ENCODE measurements at regions not wholly inside any gene's neighbourhood (a gene's known extent, or its start where the extent isn't known, plus 50 kb on each side); places are given as distances from the start of the nearest gene placed in this dataset.
"Not testable (repeated sequence)": the region's sequence is repeated elsewhere in the genome, so short reads cannot be mapped to it uniquely, and the experiment has no call there.

DNA sequence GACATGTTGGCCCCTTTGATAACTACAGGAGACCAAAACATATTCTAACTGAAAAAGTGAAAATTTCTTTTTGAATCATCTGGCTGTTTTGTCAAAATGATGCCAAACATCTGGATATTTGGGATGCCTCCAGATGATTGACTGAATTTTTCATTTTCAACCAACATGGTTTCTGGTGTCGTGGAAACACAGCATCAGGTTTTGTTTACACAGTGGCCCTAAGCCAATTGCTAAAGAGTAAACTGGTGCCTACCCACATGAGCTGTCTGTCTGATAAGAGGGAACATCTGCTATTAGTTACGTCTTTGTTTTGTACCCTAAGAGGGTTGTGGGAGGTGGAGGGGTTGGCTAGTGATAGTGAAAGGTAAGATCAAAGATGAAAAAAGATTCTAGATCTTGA, 204.8 kb downstream of the KCNK2 start:
- no peak for DNase-seq (ENCODE audit: low spot score)

DNA sequence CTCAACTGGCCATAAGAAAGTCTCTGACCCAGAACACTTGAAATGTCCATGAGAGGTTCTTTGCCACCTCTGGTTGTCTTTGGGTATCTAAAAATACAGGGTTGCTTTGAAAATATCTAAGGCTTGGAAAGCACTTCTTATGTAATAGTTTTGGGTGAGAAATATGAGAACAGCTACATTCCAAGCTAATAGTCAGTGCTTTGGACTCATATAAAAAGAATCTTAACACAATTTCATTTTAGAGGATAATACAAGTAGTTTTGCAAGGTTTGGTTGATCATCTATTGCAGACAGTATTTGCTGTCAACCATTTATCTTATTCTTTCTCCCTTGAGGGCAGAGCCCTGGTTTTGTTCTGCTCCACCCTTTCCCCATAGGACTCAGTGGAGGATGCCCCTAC, 207.5 kb downstream of the KCNK2 start:
- no peak for DNase-seq (ENCODE audit: low spot score)

DNA sequence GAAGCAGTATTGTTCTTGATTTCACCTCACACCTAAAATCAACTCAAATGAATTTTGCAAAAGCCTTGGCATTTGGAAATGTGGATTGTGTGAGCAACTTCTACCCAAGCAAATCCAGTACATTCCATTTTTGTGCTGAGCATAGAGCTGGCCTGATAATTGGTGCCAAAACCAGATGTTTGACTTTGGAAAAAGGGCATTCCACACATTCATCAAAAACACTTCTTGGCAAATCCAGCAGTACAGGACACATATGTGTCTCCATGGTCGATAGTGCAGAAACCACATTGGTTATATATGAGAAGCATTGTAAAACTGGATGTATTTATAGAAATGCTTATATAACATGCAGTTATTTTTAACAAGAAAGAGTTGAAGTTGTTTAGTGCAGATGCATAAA, 210.4 kb downstream of the KCNK2 start:
- DNase-seq (ENCODE audit: low spot score) = no peak

DNA sequence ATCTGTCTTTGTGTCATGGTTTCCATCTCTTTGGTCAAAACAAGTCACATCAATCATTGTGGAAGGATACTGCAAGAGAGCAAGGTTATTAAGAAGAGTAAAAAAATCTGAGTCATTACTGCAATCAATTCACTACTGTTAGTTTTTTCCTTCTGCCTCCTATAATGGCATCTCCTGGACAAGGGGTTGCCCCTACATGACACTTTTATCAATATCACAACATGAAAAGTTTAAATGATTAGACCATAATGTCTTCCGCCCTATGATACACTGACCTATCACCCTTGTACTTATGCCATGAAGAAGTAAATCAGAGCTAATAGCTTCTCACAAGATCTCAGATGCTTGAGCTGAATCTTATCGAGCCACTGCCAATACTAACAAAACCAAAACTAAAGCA, 223.9 kb downstream of the KCNK2 start:
- DNase-seq (ENCODE audit: low spot score) = no peak

DNA sequence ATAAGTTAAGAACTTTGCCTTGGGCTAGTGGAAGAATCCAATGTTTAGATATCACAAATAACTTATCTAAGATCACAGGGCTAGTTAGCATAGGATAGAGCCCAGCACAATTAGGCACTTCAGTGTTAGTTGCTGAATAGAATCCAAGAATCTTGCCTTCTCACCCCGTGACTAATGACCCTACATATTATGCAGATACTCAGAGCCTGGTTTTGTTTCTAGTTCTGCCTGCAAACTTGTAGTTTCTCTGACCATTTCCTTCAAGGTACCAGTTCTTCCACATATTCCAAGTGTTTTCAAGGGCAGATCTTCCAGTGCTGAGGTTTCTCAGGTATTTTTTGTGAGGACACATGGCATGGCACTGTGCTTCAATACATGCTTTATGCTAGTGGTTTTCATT, 239.3 kb downstream of the KCNK2 start:
- no peak for DNase-seq (ENCODE audit: low spot score)

DNA sequence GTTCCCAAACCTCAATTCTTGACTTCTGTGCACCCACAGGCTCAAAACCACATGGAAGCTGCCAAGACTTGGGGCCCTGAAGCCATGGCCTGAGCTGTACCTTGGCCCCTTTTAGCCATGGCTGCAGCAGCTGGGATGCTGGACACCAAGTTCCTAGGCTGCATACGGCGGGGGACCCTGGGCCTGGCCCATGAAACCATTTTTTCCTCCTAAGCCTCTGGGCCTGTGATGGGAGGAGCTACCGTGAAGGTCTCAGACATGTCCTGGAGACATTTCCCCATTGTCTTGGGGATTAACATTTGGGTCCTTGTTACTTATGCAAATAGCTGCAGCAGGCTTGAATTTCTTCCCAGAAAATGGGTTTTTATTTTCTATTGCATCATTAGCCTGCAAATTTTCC, 241.5 kb downstream of the KCNK2 start:
- DNase-seq (ENCODE audit: low spot score) = not testable (repeated sequence)

DNA sequence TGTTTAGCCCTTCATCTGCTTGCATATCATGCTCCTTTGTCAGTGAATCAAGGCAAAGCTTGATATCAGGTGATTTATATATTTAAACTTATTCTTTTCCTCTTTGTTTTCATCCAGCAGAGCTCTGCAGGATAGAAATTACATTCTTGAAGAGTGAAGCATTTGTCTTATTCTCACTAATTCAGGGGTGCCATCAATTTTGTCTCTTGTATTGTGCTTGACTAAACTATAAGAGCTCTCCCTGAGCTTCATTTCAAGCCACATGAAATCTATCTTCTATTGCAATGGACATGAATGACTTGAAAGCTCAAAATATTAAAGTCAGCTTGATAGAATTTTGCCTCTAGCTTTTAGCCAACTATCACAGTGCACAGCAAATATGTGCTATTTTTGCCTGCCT, 236.7 kb upstream of the KCTD3 start:
- DNase-seq (ENCODE audit: low spot score) = no peak

DNA sequence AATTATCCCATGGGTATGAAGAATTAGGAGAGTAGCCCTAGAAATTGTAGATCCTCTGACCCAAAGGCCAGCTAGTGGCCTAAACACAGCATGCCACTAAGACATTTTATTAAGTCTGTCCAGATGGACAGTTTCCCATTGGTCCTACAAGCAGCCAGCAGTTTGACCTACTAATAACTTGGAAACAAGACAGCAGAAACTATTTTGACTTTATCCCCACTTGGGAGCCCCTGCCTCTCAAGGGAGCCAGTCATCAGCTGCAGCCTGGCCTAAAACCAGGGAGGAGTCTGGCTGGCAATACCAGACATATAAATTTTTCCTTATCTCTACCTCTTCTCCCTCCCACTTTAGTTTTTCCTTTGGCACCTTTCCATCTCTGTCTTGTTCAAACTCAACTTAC, 222.6 kb upstream of the KCTD3 start:
- DNase-seq (ENCODE audit: low spot score) = no peak

DNA sequence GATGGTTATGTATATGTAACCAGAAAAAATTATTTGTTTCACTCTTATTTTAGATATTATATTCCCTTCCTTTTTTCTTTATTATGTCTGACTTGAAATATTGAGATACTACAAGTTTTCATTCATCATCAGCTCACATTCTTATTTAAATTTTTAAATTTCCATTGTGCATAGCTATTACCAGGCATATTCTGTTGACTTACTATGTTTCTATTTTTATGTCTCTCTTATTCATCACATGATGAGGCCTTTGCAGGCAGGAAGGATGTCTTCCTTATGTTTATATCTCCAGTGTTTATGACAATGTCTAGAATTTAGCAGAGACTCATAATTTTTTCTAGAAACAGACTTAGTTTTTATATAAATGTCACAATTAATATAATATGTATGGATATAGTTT, 221.9 kb upstream of the KCTD3 start:
- DNase-seq (ENCODE audit: low spot score) = no peak

DNA sequence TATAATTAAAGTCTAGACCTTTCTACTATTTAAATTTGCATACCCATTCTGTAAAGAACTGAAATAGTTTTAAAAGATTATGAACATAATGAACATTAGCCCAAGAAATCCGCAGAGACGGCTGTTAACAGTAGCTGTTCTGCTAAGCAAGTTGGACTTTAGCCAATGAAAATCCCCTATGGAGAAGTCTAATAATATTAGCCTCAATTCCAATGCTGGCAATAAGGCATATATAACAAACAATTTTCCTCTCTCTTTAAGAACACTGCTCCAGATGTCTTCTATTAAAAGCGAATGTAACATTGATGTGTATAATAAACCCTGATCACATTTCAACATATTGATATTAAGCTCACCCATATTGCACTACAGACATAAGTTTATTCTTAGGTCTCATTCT, 221.3 kb upstream of the KCTD3 start:
- DNase-seq (ENCODE audit: low spot score) = no peak

DNA sequence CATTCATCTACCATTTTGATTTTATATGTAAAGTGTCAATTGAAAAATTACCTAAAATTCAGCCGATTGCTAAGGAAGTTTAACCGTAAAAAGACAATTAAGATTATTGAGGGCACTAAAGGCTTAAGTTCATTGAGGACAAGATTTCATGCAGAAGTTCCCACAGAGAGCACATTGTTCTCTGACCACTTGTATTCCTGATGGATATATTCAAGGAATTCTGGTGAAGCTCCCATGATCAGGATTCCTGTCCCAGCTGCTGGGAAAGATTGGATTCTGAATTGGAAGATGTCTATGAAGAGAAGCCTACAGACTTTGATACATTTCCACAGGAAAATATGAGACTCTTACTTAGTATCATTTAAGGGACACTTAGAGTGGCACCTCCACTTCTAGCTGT, 209.2 kb upstream of the KCTD3 start:
- no peak for DNase-seq (ENCODE audit: low spot score)

DNA sequence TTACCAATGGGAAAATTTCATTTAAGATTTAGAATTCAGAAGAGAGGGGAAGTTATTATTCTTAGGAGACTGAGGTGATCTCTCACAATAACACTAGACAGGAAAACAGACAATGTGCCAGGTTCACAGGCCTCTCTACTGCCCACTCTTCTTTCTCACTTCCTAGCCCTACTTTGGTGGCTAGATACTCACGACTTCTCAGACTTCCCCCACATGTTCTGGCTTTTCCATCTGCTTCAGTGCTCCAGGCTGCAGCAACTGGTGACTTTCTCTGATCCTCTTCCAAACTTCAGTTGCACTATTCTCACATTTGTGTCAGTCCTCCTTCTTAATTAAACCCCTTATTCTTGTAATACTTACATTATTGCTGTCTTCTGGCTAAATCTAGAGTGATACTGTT, 208.7 kb upstream of the KCTD3 start:
- DNase-seq (ENCODE audit: low spot score) = no peak

DNA sequence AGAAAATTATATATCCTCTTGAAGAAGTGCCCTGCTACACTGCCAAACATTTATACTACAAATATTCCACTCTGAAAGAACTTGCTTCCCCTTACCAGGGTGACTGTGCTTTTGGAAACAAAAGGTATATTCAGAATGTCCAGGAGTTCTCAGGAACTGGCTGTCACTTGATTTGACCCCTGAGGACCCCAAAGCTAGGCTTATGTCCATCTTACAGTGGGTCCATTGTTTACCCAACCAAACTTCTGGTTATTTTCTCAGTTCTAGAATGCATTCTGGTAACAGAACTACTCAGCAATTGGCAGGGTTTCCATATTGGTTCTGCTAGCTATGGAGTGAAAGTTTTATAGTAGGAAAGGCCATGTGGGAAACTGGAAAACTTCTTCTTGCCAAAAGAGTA, 207.1 kb upstream of the KCTD3 start:
- no peak for DNase-seq (ENCODE audit: low spot score)

DNA sequence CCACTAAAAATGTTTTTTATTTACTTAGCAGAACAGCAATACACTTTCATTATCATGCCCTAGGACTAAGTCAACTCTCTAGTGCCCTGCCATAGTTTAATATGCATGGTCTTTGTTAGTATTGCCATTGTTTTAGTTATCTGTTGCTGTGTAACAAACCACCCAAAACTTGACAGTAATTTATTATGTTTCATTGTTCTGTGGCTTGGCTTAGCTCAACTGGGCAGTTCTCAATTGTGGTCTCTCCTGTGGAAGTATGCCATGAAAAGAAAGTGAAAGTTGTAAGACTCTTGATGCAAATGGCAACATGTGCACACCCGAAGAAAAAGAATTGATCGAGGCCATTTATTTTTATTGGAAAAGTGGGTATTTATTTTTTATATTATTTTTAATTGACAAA, 206.3 kb upstream of the KCTD3 start:
- no peak for DNase-seq (ENCODE audit: low spot score)

DNA sequence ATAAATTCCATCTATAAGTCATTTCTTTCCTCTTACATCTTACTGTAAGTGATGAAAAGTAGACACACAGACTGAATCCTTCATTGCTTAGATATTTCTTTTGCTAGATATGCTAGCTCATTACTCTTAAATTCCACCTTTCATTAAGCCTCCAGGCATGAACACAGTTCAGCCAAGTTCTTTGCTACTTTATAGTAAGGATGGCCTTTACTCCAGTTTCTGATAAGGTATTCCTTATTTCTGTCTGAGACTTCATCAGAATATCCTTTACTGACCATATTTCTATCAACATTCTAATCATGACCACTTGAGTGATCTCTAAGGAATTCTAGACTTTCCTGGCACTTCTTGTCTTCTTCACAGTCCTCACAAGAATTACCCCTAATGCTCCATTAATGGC, 191.7 kb upstream of the KCTD3 start:
- no peak for DNase-seq (ENCODE audit: low spot score)

DNA sequence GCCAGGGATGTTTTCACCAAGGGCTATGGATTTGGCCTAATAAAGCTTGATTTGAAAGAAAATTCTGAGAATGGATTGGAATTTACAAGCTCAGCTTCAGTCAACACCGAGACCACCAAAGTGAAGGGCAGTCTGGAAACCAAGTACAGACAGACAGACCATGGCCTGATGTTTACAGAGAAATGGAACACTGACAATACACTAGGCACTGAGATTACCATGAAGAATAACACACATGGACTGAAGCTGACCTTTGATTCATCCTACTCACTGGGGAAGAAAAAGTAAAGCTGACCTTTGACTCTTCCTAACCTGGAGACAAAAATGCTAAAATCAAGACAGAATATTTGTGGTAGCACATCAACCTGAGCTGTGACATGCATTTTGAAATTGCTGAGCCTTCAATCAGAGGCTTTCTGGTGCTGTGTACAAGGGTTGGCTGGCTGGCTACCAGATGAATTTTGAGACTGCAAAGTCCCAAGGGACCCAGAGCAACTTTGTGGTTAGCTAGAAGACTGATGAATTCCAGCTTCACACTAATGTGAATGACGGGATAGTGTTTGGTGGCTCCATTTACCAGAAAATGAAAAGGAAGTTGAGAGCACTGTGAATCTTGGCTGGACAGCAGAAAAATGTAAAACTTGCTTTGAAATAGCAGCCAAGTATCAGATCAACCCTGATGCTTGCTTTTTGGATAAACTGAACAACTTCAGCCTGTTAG, 190.4 kb upstream of the KCTD3 start:
- no peak for DNase-seq (ENCODE audit: low spot score)

DNA sequence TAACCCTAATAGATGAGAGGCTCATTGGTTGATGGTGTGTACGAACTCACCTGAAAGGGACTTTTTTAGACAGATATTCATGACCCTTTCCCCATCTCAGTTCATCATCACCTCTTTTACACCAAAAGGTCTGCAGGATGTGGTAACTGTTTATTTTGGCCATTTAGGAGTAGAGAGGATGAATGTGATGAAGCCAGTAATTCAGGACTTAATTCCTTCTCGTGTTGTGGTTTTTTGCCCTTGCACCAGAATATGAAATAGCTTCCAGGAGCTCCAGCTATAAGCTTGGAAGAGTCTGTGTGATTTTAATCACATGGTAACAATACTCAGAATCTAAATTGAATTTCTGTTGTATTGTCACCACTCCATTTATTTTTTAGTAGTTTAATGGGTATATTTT, 189.4 kb upstream of the KCTD3 start:
- no peak for DNase-seq (ENCODE audit: low spot score)

DNA sequence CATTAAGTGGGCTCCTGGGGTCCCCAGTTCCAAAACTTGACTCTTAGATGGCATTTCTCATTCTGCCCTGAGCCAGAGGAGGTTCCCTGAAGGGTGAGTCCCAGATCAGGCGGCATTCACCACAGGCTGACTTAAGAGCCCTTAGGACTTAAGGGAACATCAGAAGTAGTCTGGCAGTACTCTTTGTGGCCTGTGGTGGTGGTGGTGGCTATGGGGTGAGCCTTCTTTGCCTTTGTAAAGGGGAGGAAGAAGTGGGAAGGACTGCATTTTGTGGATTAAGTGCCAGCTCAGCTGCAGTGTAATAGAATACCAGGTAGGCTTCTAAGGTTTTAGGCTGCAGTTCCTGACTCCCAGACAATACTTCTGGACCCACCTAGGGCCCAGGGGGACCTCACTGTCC, 186.5 kb upstream of the KCTD3 start:
- no peak for DNase-seq (ENCODE audit: low spot score)

DNA sequence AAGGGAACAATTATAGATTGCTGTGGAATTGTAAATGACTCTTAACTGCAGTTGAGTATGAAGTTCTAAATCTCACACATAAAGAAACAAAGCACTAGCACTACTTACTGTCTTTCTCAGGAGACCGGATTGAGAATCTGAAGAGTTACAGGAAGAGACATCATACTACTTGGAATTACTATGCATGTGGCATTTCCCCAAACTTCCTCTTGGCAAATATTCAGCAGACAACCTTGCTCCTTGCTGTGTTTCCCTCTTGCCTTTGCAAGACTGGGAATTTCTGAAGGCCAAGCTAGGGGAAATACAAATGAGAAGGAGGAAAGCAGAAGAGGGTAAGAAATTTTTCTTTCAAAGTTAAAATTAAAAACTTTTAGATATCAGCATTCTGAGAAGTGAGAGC, 173.6 kb upstream of the KCTD3 start:
- DNase-seq (ENCODE audit: low spot score) = no peak

DNA sequence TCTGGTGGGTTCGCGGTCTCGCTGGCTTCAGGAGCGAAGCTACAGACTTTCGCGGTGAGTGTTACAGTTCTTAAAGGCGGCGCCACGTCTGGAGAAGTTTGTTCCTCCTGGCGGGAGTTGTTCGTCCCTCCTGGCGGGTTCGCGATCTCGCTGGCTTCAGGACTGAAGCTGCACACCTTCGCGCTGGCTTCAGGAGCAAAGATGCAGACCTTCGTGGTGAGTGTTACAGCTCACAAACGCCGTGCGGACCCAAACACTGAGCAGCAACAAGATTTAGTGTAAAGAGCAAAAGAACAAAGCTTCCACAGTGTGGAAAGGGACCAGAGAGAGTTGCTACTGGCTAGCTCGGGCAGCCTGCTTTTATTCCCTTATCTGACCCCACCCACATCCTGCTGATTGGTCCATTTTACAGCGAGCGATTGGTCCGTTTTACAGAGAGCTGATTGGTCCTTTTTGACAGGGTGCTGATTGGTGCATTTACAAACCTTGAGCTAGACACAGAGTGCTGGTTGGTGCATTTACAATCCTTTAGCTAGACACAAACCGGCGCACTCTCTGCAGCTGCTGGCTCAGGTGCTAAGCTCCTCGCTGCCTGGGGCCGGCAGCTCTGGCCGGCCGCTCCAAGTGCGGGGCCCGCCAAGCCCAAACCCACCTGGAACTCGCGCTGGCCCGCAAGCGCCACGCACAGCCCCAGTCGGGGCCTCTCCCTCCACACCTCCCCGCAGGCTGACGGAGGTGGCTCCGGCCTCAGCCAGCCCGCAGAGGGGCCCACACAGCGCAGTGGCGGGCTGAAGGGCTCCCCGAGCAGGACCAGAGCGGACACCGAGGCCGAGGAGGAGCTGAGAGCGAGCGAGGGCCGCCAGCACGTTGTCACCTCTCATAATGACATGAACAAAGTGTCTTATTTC, 172.8 kb upstream of the KCTD3 start:
- DNase-seq (ENCODE audit: low spot score) = no peak

DNA sequence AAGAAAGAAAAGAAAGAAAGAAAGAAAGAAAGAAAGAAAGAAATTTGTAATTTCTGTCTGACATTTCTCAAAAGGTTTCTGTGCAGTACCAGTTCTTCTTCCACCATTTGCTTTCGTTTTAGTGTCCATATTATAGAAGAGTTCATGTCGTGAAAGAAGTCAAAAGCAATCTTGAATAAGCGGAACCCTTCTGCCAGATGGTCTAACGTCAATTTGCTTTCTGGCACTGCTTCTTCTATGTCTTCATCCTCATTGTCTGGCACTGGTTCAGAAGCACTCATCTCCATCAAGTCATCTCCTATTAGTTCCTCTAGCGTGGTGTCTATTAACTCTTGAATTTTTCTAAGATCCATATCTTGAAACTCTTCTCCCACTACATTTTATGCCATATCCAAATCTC, 170.0 kb upstream of the KCTD3 start:
- no peak for DNase-seq (ENCODE audit: low spot score)

DNA sequence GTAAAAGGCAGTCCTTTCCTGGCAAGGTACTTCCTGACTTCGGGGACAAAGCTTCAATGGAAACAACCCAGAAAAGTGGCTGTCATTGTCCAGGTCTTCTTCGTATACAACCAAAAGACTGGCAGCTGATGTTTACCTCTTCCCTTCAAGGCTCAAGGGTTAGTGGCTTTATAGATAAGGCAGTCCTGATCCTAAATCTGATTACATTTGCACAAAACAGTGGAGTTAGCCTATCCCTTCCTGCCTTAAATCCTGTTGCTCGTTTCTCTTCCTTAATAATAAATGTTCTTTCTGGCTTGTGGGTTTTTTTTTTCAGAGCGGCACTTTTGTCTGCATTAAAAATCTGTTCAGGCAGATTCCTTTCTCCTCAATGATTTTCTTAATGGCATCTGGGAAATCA, 169.3 kb upstream of the KCTD3 start:
- DNase-seq (ENCODE audit: low spot score) = no peak

DNA sequence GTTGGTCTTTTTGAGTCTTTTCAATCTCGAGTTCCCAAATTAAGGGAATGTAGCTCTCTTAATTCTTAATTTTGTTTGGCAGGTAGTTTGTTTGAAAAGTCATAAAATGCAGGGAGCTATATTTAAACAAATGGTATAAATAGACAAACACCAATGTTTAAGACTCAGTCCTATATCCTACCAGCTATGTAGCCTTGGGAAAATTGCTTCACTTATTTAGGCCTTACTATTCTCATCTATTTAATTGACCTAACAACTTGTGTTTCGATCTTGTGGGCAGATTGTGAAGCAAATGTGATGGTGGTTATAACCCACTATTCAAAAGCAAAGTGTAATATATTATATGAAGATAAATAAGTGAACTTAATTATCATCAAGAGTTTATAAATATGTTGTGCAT, 167.3 kb upstream of the KCTD3 start:
- no peak for DNase-seq (ENCODE audit: low spot score)

DNA sequence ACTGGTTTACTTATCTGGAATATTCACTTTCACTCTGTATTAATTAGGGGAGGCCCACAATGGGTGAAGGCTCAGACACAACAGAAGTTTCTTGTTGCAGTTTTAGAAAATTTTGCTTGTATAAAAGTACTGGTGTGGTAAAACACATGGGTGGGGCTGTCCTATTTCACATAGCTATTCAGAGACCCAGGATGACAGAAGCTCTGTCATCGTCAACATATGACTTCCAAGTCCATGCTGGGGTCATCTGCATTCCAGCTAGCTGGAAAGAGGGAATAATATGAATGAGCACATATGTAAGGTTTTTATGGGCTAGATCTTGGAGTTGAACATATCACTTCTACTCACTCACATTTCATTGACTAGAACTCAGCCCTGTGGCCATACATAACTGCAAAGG, 166.4 kb upstream of the KCTD3 start:
- no peak for DNase-seq (ENCODE audit: low spot score)

Data from iPS-NIHi11 (cell line).